Effector CD4-positive, alpha-beta T cell (primary cell): ENCODE measurements at regions not wholly inside any gene's neighbourhood (a gene's known extent, or its start where the extent isn't known, plus 50 kb on each side); places are given as distances from the start of the nearest gene placed in this dataset.
"Not testable (repeated sequence)": the region's sequence is repeated elsewhere in the genome, so short reads cannot be mapped to it uniquely, and the experiment has no call there.

Experiments used
- DNase-seq: peaks from one replicate; pipeline ENCODE4 v3.0.0-alpha.2; 2020

- no peak for DNase-seq
Observed at GRCh38 chr3:106423321-106424225, 554.8 kb upstream of the CBLB start.

- no peak for DNase-seq
Observed at GRCh38 chr3:106425026-106425425, 556.2 kb upstream of the CBLB start.

GRCh38 chr3:106425916-106426315, 557.1 kb upstream of the CBLB start:
- DNase-seq = no peak

- DNase-seq = no peak
Observed at GRCh38 chr3:106428565-106428994, 559.8 kb upstream of the CBLB start.

- DNase-seq = no peak
Observed at GRCh38 chr3:106431721-106432120, 562.9 kb upstream of the CBLB start.

GRCh38 chr3:106435899-106436453, 567.2 kb upstream of the CBLB start:
- DNase-seq = no peak

- DNase-seq = no peak
Observed at GRCh38 chr3:106438887-106439286, 570.1 kb upstream of the CBLB start.

GRCh38 chr3:106440672-106441071, 571.9 kb upstream of the CBLB start:
- no peak for DNase-seq

- DNase-seq = no peak
Observed at GRCh38 chr3:106446271-106446670, 577.5 kb upstream of the CBLB start.

GRCh38 chr3:106447723-106448301, 579.0 kb upstream of the CBLB start:
- no peak for DNase-seq

GRCh38 chr3:106448372-106448966, 579.7 kb upstream of the CBLB start:
- not testable (repeated sequence) for DNase-seq

- DNase-seq = no peak
Observed at GRCh38 chr3:106452096-106452495, 583.3 kb upstream of the CBLB start.

- no peak for DNase-seq
Observed at GRCh38 chr3:106454497-106454896, 585.7 kb upstream of the CBLB start.

GRCh38 chr3:106457281-106458180, 588.7 kb upstream of the CBLB start:
- DNase-seq = no peak

GRCh38 chr3:106458952-106459351, 590.1 kb upstream of the CBLB start:
- DNase-seq = no peak

GRCh38 chr3:106466881-106467280, 598.1 kb upstream of the CBLB start:
- DNase-seq = no peak

GRCh38 chr3:106473576-106474475, 605.0 kb upstream of the CBLB start:
- DNase-seq = no peak

- DNase-seq = no peak
Observed at GRCh38 chr3:106482451-106482850, 613.6 kb upstream of the CBLB start.

- DNase-seq = no peak
Observed at GRCh38 chr3:106485217-106485616, 616.4 kb upstream of the CBLB start.

GRCh38 chr3:106485802-106486201, 617.0 kb upstream of the CBLB start:
- DNase-seq = no peak

- not testable (repeated sequence) for DNase-seq
Observed at GRCh38 chr3:106486945-106487639, 618.3 kb upstream of the CBLB start.
